Fibroblast of skin of scalp (primary cell): ENCODE measurements at regions not wholly inside any gene's neighbourhood (a gene's known extent, or its start where the extent isn't known, plus 50 kb on each side); places are given as distances from the start of the nearest gene placed in this dataset.
A peak's percentile ranks its signal among the peaks of the same experiment; 100 is the strongest.

Experiments used
- DNase-seq: peaks from one replicate; pipeline ENCODE4 v3.0.0-alpha.2; 2013

- DNase-seq, result no peak
Observed at GRCh38 chr6:19269341-19269898, 567.8 kb upstream of the ID4 start.

- no peak for DNase-seq
Observed at GRCh38 chr6:19270616-19271015, 566.6 kb upstream of the ID4 start.

- no peak for DNase-seq
Observed at GRCh38 chr6:19279273-19279684, 557.9 kb upstream of the ID4 start.

- no peak for DNase-seq
Observed at GRCh38 chr6:19287928-19288327, 549.2 kb upstream of the ID4 start.

GRCh38 chr6:19289457-19289856 is 547.7 kb upstream of the ID4 start:
- no peak for DNase-seq

GRCh38 chr6:19297880-19298279 is 539.3 kb upstream of the ID4 start:
- DNase-seq, result no peak

- DNase-seq, result no peak
Observed at GRCh38 chr6:19298421-19298820, 538.7 kb upstream of the ID4 start.

- DNase-seq, result no peak
Observed at GRCh38 chr6:19299129-19299528, 538.0 kb upstream of the ID4 start.

GRCh38 chr6:19301980-19302379 is 535.2 kb upstream of the ID4 start:
- peak; percentile 34 for DNase-seq

- DNase-seq, result peak; percentile 28
Observed at GRCh38 chr6:19303383-19303782, 533.8 kb upstream of the ID4 start.

GRCh38 chr6:19309661-19310060 is 527.5 kb upstream of the ID4 start:
- DNase-seq, result no peak

- DNase-seq, result peak; percentile 26
Observed at GRCh38 chr6:19311786-19312185, 525.4 kb upstream of the ID4 start.

- no peak for DNase-seq
Observed at GRCh38 chr6:19312241-19312978, 524.8 kb upstream of the ID4 start.

- DNase-seq, result no peak
Observed at GRCh38 chr6:19317431-19317986, 519.7 kb upstream of the ID4 start.

- no peak for DNase-seq
Observed at GRCh38 chr6:19319005-19319404, 518.2 kb upstream of the ID4 start.

- DNase-seq, result no peak
Observed at GRCh38 chr6:19320111-19320581, 517.0 kb upstream of the ID4 start.

GRCh38 chr6:19322691-19323485 is 514.3 kb upstream of the ID4 start:
- DNase-seq, result peak; percentile 87

GRCh38 chr6:19324376-19324775 is 512.8 kb upstream of the ID4 start:
- no peak for DNase-seq

GRCh38 chr6:19325335-19325789 is 511.8 kb upstream of the ID4 start:
- peak; percentile 45 for DNase-seq

- peak; percentile 83 for DNase-seq
Observed at GRCh38 chr6:19327241-19327640, 509.9 kb upstream of the ID4 start.

- no peak for DNase-seq
Observed at GRCh38 chr6:19327661-19328060, 509.5 kb upstream of the ID4 start.

GRCh38 chr6:19329078-19329477 is 508.1 kb upstream of the ID4 start:
- no peak for DNase-seq

- no peak for DNase-seq
Observed at GRCh38 chr6:19331089-19331488, 506.1 kb upstream of the ID4 start.
